ENCODE measurements at regions not wholly inside any gene's neighbourhood (a gene's known extent, or its start where the extent isn't known, plus 50 kb on each side); places are given as distances from the start of the nearest gene placed in this dataset.

GRCh38 chr2:12300019-12300602 lies 416.6 kb upstream of the TRIB2 start:
- DNase-seq = no peak

DNA sequence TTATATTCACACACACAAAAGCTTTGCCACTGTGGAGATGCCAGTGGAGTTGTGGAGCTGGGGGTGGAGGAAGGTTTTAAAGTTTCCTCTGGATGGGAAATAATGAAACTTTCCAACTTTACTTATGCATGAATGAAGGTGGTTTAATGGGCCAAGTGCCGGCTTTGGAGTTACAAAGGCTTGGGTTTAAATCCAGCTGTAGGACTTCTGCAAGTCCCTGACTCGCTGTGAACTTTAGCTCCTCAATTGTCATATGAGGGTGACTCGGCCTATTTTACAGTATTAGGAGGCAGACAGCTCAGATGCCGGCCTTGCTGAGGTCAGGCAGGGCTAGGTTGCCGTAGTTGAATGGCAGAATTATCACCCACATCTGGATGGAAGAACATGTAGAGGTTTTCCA lies 415.8 kb upstream of the TRIB2 start:
- DNase-seq = no peak

GRCh38 chr2:12302140-12302539 lies 414.6 kb upstream of the TRIB2 start:
- peak; percentile 18 to 19 for DNase-seq

GRCh38 chr2:12302691-12303090 lies 414.0 kb upstream of the TRIB2 start:
- DNase-seq = no peak

DNA sequence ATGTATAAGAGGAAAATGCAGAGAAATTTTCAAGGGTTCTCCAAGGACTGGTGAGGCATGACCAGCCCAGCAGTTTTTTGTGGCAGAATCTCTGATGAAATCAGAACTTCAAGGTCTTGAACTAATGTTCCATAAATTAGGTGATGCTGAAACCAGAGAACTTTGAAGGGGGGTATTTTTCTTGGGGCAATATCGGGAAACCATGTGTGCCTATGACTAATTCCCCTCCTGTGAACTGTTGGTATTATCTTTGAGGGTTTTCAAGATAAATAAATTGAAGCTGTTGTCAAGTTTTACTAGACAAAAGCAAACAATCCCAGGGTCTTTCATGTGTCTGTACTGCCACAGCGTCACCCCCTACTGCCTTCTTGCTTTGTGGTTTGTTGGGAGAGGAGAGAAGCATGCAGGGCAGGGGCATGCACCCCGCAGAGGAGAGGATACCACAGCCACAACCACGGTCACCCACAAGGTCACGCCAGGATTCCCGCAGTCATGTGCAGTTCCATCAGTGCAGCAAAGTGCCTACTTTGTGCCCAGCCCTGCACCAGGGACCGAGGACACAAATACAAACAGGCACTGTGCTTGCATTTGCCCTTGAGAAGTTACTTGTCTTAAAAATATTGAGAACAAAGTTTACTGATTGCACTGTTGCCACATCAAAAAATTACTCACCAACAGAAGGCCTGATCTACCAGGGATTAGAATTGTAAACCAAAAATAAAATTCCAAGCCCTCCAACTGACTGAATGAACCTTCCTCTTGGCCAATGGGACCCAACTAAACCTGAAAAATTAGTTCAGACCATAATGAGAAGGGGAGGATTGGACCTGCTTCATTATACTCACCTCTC lies 413.3 kb upstream of the TRIB2 start:
- DNase-seq = peak in 1 of 2 donors; percentile 16

DNA sequence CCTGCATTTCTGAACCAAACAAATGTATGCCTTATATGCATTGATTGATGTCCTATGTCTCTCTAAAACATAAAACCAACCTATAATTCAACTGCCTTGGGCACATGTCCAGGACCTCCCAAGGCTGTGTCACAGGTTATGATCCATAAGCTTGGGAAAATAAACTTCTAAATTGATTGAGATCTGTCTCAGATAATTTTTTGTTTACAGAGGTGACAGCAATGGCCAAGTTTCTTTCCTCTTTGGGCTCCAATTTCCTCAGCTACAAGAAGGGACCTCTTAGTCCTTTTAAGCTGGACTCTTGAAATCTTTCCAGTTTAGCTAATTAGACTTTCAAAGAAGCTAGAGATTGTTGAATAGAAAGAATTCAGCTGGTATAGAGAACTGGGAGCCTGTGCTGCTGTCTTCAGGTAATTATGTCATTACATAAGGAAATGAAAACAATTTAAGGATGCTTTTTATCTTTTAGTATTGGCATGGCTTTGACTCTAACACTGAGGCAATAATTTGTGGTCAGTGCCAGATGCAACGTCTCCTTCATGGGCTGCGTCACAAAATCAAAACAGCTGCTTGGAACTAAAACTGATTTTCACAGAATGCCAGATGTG lies 412.1 kb upstream of the TRIB2 start:
- no peak for DNase-seq

GRCh38 chr2:12305931-12306330 lies 410.8 kb upstream of the TRIB2 start:
- DNase-seq = no peak

- no peak for DNase-seq
Observed at GRCh38 chr2:12310399-12310798, 406.3 kb upstream of the TRIB2 start.

DNA sequence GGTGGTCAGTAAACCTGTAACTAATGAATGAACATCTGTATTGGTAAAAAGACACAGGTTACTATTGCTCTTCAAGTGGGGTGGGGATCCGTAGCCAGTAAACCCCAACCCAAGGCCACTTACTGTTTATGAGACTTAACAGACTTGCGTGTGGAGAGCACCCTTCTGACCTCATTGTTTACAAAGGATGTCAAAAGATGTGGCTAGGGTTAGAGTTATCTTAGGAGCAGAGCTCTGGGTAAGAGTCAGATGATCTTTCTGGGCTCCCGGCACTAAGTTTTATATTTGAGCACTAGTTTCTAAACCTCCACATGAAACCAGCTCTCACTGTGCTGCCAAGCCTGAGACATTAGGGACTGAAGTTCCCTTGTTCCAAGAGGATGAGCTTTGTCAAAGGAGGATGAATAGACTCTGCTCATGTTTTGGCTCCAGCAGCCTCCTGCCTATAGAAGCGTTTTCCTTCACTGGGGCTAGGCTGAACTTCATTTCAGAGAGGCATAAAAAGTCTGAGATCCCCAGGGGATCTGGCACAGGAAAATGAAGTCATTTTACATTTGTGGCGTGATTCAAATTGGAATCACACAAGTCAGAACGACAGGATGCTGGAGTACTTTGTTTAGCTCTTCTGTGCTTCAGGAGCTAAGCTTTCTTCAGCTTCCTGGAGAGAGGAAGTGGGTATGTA lies 403.1 kb upstream of the TRIB2 start:
- DNase-seq = no peak

- no peak for DNase-seq
Observed at GRCh38 chr2:12314127-12314760, 402.5 kb upstream of the TRIB2 start.

DNA sequence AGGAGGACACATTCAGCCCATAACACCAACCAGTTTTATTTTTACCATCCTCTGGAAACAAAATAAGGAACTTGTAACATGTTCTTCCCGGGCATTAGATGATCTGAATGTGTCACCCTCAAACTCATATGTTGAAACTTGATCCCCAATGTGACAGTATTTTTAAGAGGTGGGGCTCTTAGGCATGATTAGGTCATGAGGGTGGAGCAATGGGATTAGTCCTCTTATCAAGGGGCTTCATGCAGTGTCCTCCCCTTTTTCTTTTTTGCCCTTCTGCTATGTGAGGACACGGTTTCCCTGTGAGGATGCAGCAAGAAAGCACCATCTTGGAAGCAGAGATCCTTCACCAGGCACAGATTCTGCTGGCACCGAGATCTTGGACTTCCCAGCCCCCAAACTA lies 401.5 kb upstream of the TRIB2 start:
- no peak for DNase-seq

- DNase-seq = no peak
Observed at GRCh38 chr2:12316476-12316875, 400.3 kb upstream of the TRIB2 start.

GRCh38 chr2:12317286-12317685 lies 399.4 kb upstream of the TRIB2 start:
- no peak for DNase-seq

GRCh38 chr2:12317814-12318426 lies 398.8 kb upstream of the TRIB2 start:
- no peak for DNase-seq

DNA sequence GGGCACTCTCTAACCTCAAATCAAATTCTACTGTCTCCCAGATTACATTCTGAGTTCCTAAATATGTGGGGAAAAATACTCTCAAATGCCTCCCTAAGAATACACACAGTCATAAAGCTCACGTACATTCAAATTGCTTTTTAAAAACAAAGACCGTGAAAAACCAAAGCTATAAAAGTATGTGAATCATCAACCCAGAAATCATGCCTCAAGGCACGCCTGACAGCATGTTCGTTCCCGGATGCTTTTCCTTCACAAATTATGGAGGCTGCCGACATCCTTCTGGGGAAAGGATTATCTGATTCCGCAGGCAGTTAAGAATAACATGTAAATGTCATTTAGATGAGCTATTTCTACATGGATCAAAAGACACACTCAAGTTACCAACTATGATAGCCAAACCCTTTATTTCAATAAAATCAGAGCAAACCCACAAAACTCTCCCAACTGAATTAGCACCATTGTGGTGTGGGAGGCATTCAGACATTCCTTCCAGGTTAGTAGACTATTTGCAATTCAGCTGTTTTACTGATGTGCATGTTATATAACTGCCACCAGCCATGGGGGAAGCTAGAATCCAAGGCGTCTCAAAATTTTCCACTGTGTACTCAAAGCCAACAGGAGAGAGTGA lies 398.2 kb upstream of the TRIB2 start:
- DNase-seq = no peak

GRCh38 chr2:12320027-12320734 lies 396.6 kb upstream of the TRIB2 start:
- DNase-seq = no peak

DNA sequence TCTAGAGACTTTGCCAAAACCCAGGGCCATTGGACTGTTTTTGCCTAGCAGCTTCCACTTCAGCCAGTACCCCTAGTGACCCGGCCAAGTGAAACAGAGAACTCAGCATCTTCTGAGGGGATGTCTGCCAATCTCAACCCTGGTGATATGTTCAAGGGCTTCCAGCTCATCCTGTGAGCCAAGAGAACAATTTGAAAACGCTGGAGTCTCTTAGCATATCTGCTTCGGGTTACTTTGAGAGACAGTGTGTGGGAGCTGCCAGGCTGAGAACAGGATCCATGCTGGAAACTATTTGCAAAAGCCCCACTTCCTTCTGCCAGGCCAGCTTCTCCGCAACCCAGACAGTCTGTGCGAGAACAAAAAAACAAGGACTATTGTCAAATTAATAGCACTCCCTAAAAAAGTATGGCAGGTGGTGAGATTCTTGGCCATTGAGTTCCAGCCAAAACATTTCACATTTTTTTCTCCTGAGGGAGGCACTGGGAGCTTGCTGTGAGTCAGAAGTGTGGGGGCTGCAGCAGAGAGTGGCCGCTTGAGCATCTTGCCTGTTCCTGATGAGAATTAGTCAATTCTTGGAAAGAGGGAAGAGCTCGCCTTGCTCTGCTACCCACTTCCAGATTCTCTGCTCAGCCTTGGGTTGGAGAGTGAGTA lies 395.6 kb upstream of the TRIB2 start:
- DNase-seq = no peak

GRCh38 chr2:12321886-12322285 lies 394.9 kb upstream of the TRIB2 start:
- no peak for DNase-seq

DNA sequence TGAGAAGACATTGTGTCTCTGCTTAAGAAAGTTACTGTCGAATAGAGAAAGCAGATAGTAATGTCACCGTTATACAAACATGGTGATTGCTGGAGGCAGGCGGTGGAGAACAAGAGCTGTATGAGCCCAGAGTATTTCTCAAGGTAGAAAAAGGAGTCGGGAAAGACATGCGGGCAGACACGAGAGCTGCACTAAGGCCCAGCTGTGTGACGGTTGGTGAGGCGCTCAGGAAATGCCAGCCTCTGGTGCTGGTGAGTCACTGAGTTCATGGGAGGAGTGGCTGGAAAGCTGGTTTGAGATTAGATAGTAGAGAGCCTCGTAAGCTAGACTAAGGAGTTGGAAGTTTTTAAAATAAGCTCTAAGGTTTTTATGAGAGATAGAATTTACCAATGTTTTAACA lies 390.9 kb upstream of the TRIB2 start:
- DNase-seq = no peak

GRCh38 chr2:12326449-12327190 lies 390.1 kb upstream of the TRIB2 start:
- peak in 1 of 2 donors; percentile 33 for DNase-seq

All from CD4-positive, alpha-beta T cell treated with Interleukin-4 for 1 hour (primary cell).